H1 (cell line): ENCODE measurements at regions not wholly inside any gene's neighbourhood (a gene's known extent, or its start where the extent isn't known, plus 50 kb on each side); places are given as distances from the start of the nearest gene placed in this dataset.

Experiments
- EZH2 ChIP-seq: fragments of 200-600 bp; sonication (generic); IDR thresholded peaks from 2 replicates; pipeline ENCODE4 v1.7.1; 2012; ENCODE audit warnings: low read depth, mild to moderate bottlenecking, moderate library complexity, low read length, inconsistent platforms; ENCODE audit not compliant: severe bottlenecking
- PHF8 ChIP-seq: fragments of 200-600 bp; sonication (generic); conservative IDR thresholded peaks from 2 replicates; pipeline ENCODE4 v1.7.1; 2012; ENCODE audit warnings: low read depth, mild to moderate bottlenecking, inconsistent platforms, low read length, moderate library complexity
- SIN3A ChIP-seq, 2 experiments: IDR thresholded peaks in 1 of 2; conservative IDR thresholded peaks in 1 of 2; 2 replicates each; pipeline ENCODE4 v1.6.1; 2011 to 2012; ENCODE audit warnings: low read length in 2 of 2, improper control_type of control experiment in 1 of 2, low read depth in 1 of 2, mild to moderate bottlenecking in 1 of 2
- TF ChIP-seq, protein P1 (sequence below), 3 experiments: IDR thresholded peaks; 1 replicate in 2 of 3; 2 replicates in 1 of 3; pipeline versions ENCODE4 v1.5.1 to v1.6.1; 2011; ENCODE audit warnings: low read length in 3 of 3, mild to moderate bottlenecking in 3 of 3, inconsistent platforms in 2 of 3, low read depth in 1 of 3, moderate library complexity in 1 of 3; ENCODE audit not compliant: insufficient read depth in 1 of 3; ENCODE audit errors: control extremely low read depth in 1 of 3
- TF ChIP-seq, protein P2 (sequence below): IDR thresholded peaks from 2 replicates; pipeline ENCODE4 v1.6.1; 2012; ENCODE audit warnings: low read length, inconsistent platforms

DNA sequence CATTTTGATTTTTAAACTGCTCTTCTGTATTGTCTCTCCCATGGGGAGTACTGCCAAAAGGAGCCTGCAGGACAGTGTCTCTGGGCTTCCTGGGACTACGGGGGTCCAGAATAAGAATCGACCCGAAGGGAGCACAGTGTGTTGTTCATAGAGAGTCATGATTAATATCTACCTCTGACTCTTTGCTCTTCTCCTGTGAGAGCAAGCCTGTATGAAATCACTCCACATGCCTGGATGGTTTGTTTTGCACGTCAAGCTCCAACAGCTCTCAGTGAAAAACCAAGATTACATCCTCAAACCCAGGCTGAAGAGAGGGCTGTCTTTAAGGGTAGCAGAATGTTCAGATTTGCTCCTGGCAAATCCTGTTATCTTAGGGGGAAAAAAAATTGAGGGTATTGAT lies 1860.0 kb upstream of the WWC1 start:
- TF ChIP-seq, protein P1, sequence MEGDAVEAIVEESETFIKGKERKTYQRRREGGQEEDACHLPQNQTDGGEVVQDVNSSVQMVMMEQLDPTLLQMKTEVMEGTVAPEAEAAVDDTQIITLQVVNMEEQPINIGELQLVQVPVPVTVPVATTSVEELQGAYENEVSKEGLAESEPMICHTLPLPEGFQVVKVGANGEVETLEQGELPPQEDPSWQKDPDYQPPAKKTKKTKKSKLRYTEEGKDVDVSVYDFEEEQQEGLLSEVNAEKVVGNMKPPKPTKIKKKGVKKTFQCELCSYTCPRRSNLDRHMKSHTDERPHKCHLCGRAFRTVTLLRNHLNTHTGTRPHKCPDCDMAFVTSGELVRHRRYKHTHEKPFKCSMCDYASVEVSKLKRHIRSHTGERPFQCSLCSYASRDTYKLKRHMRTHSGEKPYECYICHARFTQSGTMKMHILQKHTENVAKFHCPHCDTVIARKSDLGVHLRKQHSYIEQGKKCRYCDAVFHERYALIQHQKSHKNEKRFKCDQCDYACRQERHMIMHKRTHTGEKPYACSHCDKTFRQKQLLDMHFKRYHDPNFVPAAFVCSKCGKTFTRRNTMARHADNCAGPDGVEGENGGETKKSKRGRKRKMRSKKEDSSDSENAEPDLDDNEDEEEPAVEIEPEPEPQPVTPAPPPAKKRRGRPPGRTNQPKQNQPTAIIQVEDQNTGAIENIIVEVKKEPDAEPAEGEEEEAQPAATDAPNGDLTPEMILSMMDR (IDR thresholded peaks at IDR 0.05; ENCODE audit: control extremely low read depth in 1 of 3, insufficient read depth in 1 of 3, low read depth in 1 of 3, low read length in 3 of 3) = no peak
- TF ChIP-seq, protein P2, sequence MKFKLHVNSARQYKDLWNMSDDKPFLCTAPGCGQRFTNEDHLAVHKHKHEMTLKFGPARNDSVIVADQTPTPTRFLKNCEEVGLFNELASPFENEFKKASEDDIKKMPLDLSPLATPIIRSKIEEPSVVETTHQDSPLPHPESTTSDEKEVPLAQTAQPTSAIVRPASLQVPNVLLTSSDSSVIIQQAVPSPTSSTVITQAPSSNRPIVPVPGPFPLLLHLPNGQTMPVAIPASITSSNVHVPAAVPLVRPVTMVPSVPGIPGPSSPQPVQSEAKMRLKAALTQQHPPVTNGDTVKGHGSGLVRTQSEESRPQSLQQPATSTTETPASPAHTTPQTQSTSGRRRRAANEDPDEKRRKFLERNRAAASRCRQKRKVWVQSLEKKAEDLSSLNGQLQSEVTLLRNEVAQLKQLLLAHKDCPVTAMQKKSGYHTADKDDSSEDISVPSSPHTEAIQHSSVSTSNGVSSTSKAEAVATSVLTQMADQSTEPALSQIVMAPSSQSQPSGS = no peak
- TF ChIP-seq PHF8 (no peak), SIN3A (conservative IDR thresholded peaks at IDR 0.05 in 1 of 2, IDR thresholded peaks at IDR 0.05 in 1 of 2; ENCODE audit: low read depth in 1 of 2, low read length in 2 of 2) (no peak), EZH2 (no peak)
